CD4-positive, alpha-beta memory T cell (primary cell): ENCODE measurements at regions not wholly inside any gene's neighbourhood (a gene's known extent, or its start where the extent isn't known, plus 50 kb on each side); places are given as distances from the start of the nearest gene placed in this dataset.

Source experiments
- CTCF ChIA-PET: fragments of 350-600 bp; sonication (Branson Sonifier 250); formaldehyde crosslinking; loops from one replicate; lab custom pipeline; 2021; ENCODE audit warnings: inconsistent platforms; ENCODE audit not compliant: partially characterized antibody; lab: Charles Lee
- POLR2A ChIA-PET: fragments of 350-600 bp; sonication (Branson Sonifier 250); formaldehyde crosslinking; loops from one replicate; lab custom pipeline; 2021; ENCODE audit not compliant: partially characterized antibody; lab: Charles Lee
- DNase-seq, 5 donors: peaks; one replicate each; pipeline versions ENCODE4 v3.0.0 to v3.0.0-alpha.2; 2020 to 2022; ENCODE audit warnings: mixed read lengths in 1 of 5
- H3K27ac ChIP-seq: one replicate; pipeline ENCODE4 v1.7.0; 2013; ENCODE audit warnings: low read depth, low read length
- H3K27me3 ChIP-seq: 2 replicates; pipeline ENCODE4 v1.7.0; 2013; ENCODE audit warnings: mild to moderate bottlenecking, low read length, moderate library complexity; ENCODE audit not compliant: insufficient read depth
- H3K36me3 ChIP-seq: 2 replicates; pipeline ENCODE4 v1.7.0; 2013; ENCODE audit warnings: mild to moderate bottlenecking, low read length, moderate library complexity; ENCODE audit not compliant: insufficient read depth
- H3K4me1 ChIP-seq: 2 replicates; pipeline ENCODE4 v1.7.0; 2013; ENCODE audit warnings: mild to moderate bottlenecking, low read length, moderate library complexity; ENCODE audit not compliant: insufficient read depth
- H3K4me3 ChIP-seq, 2 donors: one replicate each; pipeline ENCODE4 v1.7.0; 2013; ENCODE audit warnings: low read length in 2 of 2, mild to moderate bottlenecking in 1 of 2
- H3K9me3 ChIP-seq, 2 donors: one replicate each; pipeline ENCODE4 v1.7.0; 2013; ENCODE audit warnings: low read length in 2 of 2, control low read depth in 1 of 2; ENCODE audit not compliant: control insufficient read depth in 1 of 2
- H3K27ac Mint-ChIP-seq, 7 donors: one replicate each; pipeline ENCODE4 v1.8.0; 2020 to 2021; ENCODE audit warnings: mixed read lengths in 7 of 7, mild to moderate bottlenecking in 6 of 7, inconsistent platforms in 3 of 7, moderate library complexity in 3 of 7
- H3K27me3 Mint-ChIP-seq, 2 donors: one replicate each; pipeline ENCODE4 v1.8.0; 2020 to 2021; ENCODE audit warnings: mixed read lengths in 2 of 2
- H3K36me3 Mint-ChIP-seq, 2 donors: one replicate each; pipeline ENCODE4 v1.8.0; 2020 to 2021; ENCODE audit warnings: mixed read lengths in 2 of 2, inconsistent platforms in 1 of 2, mild to moderate bottlenecking in 1 of 2
- H3K4me1 Mint-ChIP-seq, 4 donors: one replicate each; pipeline ENCODE4 v1.8.0; 2020 to 2021; ENCODE audit warnings: mixed read lengths in 4 of 4, mild to moderate bottlenecking in 1 of 4
- H3K4me3 Mint-ChIP-seq, 8 donors: one replicate each; pipeline ENCODE4 v1.8.0; 2020 to 2021; ENCODE audit warnings: mixed read lengths in 8 of 8, mild to moderate bottlenecking in 7 of 8, moderate library complexity in 6 of 8, inconsistent platforms in 3 of 8
- H3K9me3 Mint-ChIP-seq, 8 donors: one replicate each; pipeline ENCODE4 v1.8.0; 2020 to 2021; ENCODE audit warnings: mixed read lengths in 8 of 8, mild to moderate bottlenecking in 5 of 8, inconsistent platforms in 3 of 8, moderate library complexity in 1 of 8
- intact Hi-C: fragments of 100-400 bp; cut with micrococcal nuclease; formaldehyde crosslinking; loops from one replicate; pipeline ENCODE4 v1.15.1; 2023

GRCh38 chr9:11726659-11727058 is 966.5 kb upstream of the TYRP1 start:
- H3K4me1 ChIP-seq, result no peaks in the 10 kb centered on the region
- H3K27me3 Mint-ChIP-seq, result no peaks in the 10 kb centered on the region
- no peak overlapping the region for H3K27ac ChIP-seq
- H3K4me3 ChIP-seq, result no peak overlapping the region
- no peaks in the 10 kb centered on the region for H3K4me1 Mint-ChIP-seq
- no peaks in the 10 kb centered on the region for H3K36me3 Mint-ChIP-seq
- no peak for DNase-seq
- intact Hi-C loops, result no loop called here
- no peaks in the 10 kb centered on the region for H3K9me3 ChIP-seq
- ChIA-PET POLR2A (no interaction called here), CTCF (no interaction called here)
- H3K27me3 ChIP-seq, result no peaks in the 10 kb centered on the region
- H3K36me3 ChIP-seq, result no peaks in the 10 kb centered on the region
- H3K27ac Mint-ChIP-seq, result no peak overlapping the region
- H3K9me3 Mint-ChIP-seq, result peaks cover 2 to 36% (median 19%) of the 10 kb centered on the region in 8 donors
- H3K4me3 Mint-ChIP-seq, result no peak overlapping the region

- no peaks in the 10 kb centered on the region for H3K36me3 Mint-ChIP-seq
- Histone ChIP-seq H3K9me3 (no peaks in the 10 kb centered on the region), H3K36me3 (no peaks in the 10 kb centered on the region), H3K4me1 (no peaks in the 10 kb centered on the region), H3K4me3 (no peak overlapping the region), H3K27ac (no peak overlapping the region), H3K27me3 (no peaks in the 10 kb centered on the region)
- H3K4me3 Mint-ChIP-seq, result no peak overlapping the region
- DNase-seq, result no peak
- H3K9me3 Mint-ChIP-seq, result peaks cover 2 to 31% (median 19%) of the 10 kb centered on the region in 8 donors
- ChIA-PET CTCF (interaction anchor here (0.6 kb wide), 1 partner anchor 123 kb away, joined by 3 read pairs; no protein-coding TSS in a partner anchor), POLR2A (no interaction called here)
- no peak overlapping the region for H3K27ac Mint-ChIP-seq
- intact Hi-C loops, result no loop called here
- H3K27me3 Mint-ChIP-seq, result no peaks in the 10 kb centered on the region
- no peaks in the 10 kb centered on the region for H3K4me1 Mint-ChIP-seq
These were observed 957.8 kb upstream of the TYRP1 start for GRCh38 chr9:11735391-11735790.

GRCh38 chr9:11742471-11742870 is 950.7 kb upstream of the TYRP1 start:
- H3K27me3 ChIP-seq, result no peaks in the 10 kb centered on the region
- H3K4me3 Mint-ChIP-seq, result no peak overlapping the region
- DNase-seq, result no peak
- intact Hi-C loops, result no loop called here
- H3K4me1 Mint-ChIP-seq, result no peaks in the 10 kb centered on the region
- H3K4me1 ChIP-seq, result no peaks in the 10 kb centered on the region
- no peaks in the 10 kb centered on the region for H3K36me3 Mint-ChIP-seq
- no peaks in the 10 kb centered on the region for H3K36me3 ChIP-seq
- no peak overlapping the region for H3K27ac Mint-ChIP-seq
- no peaks in the 10 kb centered on the region for H3K27me3 Mint-ChIP-seq
- H3K27ac ChIP-seq, result no peak overlapping the region
- CTCF ChIA-PET, result no interaction called here
- H3K9me3 Mint-ChIP-seq, result peaks cover 10 to 30% (median 18%) of the 10 kb centered on the region in 8 donors
- POLR2A ChIA-PET, result no interaction called here
- H3K4me3 ChIP-seq, result no peak overlapping the region
- H3K9me3 ChIP-seq, result no peaks in the 10 kb centered on the region

- no peak overlapping the region for H3K4me3 Mint-ChIP-seq
- intact Hi-C loops, result no loop called here
- H3K27ac Mint-ChIP-seq, result no peak overlapping the region
- H3K9me3 Mint-ChIP-seq, result peaks cover 10 to 35% (median 17%) of the 10 kb centered on the region in 8 donors
- no peak for DNase-seq
- no peaks in the 10 kb centered on the region for H3K4me1 Mint-ChIP-seq
- no peaks in the 10 kb centered on the region for H3K36me3 Mint-ChIP-seq
- Histone ChIP-seq H3K9me3 (no peaks in the 10 kb centered on the region), H3K36me3 (no peaks in the 10 kb centered on the region), H3K4me3 (no peak overlapping the region), H3K27ac (no peak overlapping the region), H3K27me3 (no peaks in the 10 kb centered on the region), H3K4me1 (no peaks in the 10 kb centered on the region)
- ChIA-PET POLR2A (no interaction called here), CTCF (no interaction called here)
- no peaks in the 10 kb centered on the region for H3K27me3 Mint-ChIP-seq
These were observed 949.8 kb upstream of the TYRP1 start for GRCh38 chr9:11743356-11743755.

- Histone ChIP-seq H3K36me3 (no peaks in the 10 kb centered on the region), H3K27me3 (no peaks in the 10 kb centered on the region), H3K4me3 (no peak overlapping the region), H3K27ac (no peak overlapping the region), H3K4me1 (no peaks in the 10 kb centered on the region), H3K9me3 (no peaks in the 10 kb centered on the region)
- intact Hi-C loops, result no loop called here
- Mint-ChIP-seq H3K27ac (no peak overlapping the region), H3K36me3 (no peaks in the 10 kb centered on the region), H3K27me3 (no peaks in the 10 kb centered on the region), H3K9me3 (peaks cover 3 to 33% (median 13%) of the 10 kb centered on the region in 8 donors), H3K4me3 (no peak overlapping the region), H3K4me1 (no peaks in the 10 kb centered on the region)
- DNase-seq, result no peak
- CTCF ChIA-PET, result no interaction called here
- POLR2A ChIA-PET, result no interaction called here
These were observed 943.8 kb upstream of the TYRP1 start for GRCh38 chr9:11749396-11749795.

GRCh38 chr9:11755951-11756350 is 937.2 kb upstream of the TYRP1 start:
- no peak for DNase-seq
- Mint-ChIP-seq H3K4me1 (no peaks in the 10 kb centered on the region), H3K4me3 (no peak overlapping the region), H3K9me3 (peaks cover 4 to 19% (median 9%) of the 10 kb centered on the region in 8 donors), H3K27ac (no peak overlapping the region), H3K36me3 (no peaks in the 10 kb centered on the region), H3K27me3 (no peaks in the 10 kb centered on the region)
- H3K36me3 ChIP-seq, result no peaks in the 10 kb centered on the region
- H3K4me3 ChIP-seq, result no peak overlapping the region
- POLR2A ChIA-PET, result no interaction called here
- no peaks in the 10 kb centered on the region for H3K27me3 ChIP-seq
- H3K27ac ChIP-seq, result no peak overlapping the region
- no peaks in the 10 kb centered on the region for H3K9me3 ChIP-seq
- intact Hi-C loops, result no loop called here
- CTCF ChIA-PET, result no interaction called here
- H3K4me1 ChIP-seq, result no peaks in the 10 kb centered on the region

- Mint-ChIP-seq H3K9me3 (peaks cover 0 to 13% (median 6%) of the 10 kb centered on the region in 8 donors), H3K36me3 (no peaks in the 10 kb centered on the region), H3K4me3 (no peak overlapping the region), H3K4me1 (no peaks in the 10 kb centered on the region), H3K27me3 (no peaks in the 10 kb centered on the region), H3K27ac (no peak overlapping the region)
- Histone ChIP-seq H3K36me3 (no peaks in the 10 kb centered on the region), H3K9me3 (no peaks in the 10 kb centered on the region), H3K27ac (no peak overlapping the region), H3K27me3 (no peaks in the 10 kb centered on the region), H3K4me1 (no peaks in the 10 kb centered on the region), H3K4me3 (no peak overlapping the region)
- ChIA-PET CTCF (no interaction called here), POLR2A (no interaction called here)
- intact Hi-C loops, result no loop called here
- no peak for DNase-seq
These were observed 935.8 kb upstream of the TYRP1 start for GRCh38 chr9:11757408-11757807.

GRCh38 chr9:11758016-11758415 is 935.2 kb upstream of the TYRP1 start:
- H3K27ac Mint-ChIP-seq, result no peak overlapping the region
- DNase-seq, result no peak
- Histone ChIP-seq H3K4me3 (no peak overlapping the region), H3K4me1 (no peaks in the 10 kb centered on the region), H3K27me3 (no peaks in the 10 kb centered on the region), H3K27ac (no peak overlapping the region), H3K36me3 (no peaks in the 10 kb centered on the region), H3K9me3 (no peaks in the 10 kb centered on the region)
- CTCF ChIA-PET, result no interaction called here
- no peak overlapping the region for H3K4me3 Mint-ChIP-seq
- H3K9me3 Mint-ChIP-seq, result peaks cover 0 to 16% (median 6%) of the 10 kb centered on the region in 8 donors
- H3K36me3 Mint-ChIP-seq, result no peaks in the 10 kb centered on the region
- intact Hi-C loops, result no loop called here
- no peaks in the 10 kb centered on the region for H3K27me3 Mint-ChIP-seq
- POLR2A ChIA-PET, result no interaction called here
- no peaks in the 10 kb centered on the region for H3K4me1 Mint-ChIP-seq
